ENCODE measurements at regions not wholly inside any gene's neighbourhood (a gene's known extent, or its start where the extent isn't known, plus 50 kb on each side); places are given as distances from the start of the nearest gene placed in this dataset.
"Not testable (repeated sequence)": the region's sequence is repeated elsewhere in the genome, so short reads cannot be mapped to it uniquely, and the experiment has no call there.

- DNase-seq (ENCODE audit: low spot score) = no peak
Observed at GRCh38 chr5:130724658-130725057, 440.4 kb downstream of the HINT1 start.

- peak; percentile 51 for DNase-seq (ENCODE audit: low spot score)
Observed at GRCh38 chr5:130720355-130720754, 444.7 kb downstream of the HINT1 start.

- no peak for DNase-seq (ENCODE audit: low spot score)
Observed at GRCh38 chr5:130715541-130715940, 449.5 kb downstream of the HINT1 start.

GRCh38 chr5:130714200-130714599 lies 450.9 kb downstream of the HINT1 start:
- no peak for DNase-seq (ENCODE audit: low spot score)

GRCh38 chr5:130712324-130712723 lies 452.7 kb downstream of the HINT1 start:
- DNase-seq (ENCODE audit: low spot score) = no peak

GRCh38 chr5:130710596-130710995 lies 454.5 kb downstream of the HINT1 start:
- DNase-seq (ENCODE audit: low spot score) = no peak

GRCh38 chr5:130708754-130709153 lies 456.3 kb downstream of the HINT1 start:
- DNase-seq (ENCODE audit: low spot score) = no peak

- no peak for DNase-seq (ENCODE audit: low spot score)
Observed at GRCh38 chr5:130706696-130707095, 458.4 kb downstream of the HINT1 start.

- no peak for DNase-seq (ENCODE audit: low spot score)
Observed at GRCh38 chr5:130705368-130705767, 459.7 kb downstream of the HINT1 start.

GRCh38 chr5:130693509-130693908 lies 471.5 kb downstream of the HINT1 start:
- DNase-seq (ENCODE audit: low spot score) = no peak

GRCh38 chr5:130692770-130693169 lies 472.3 kb downstream of the HINT1 start:
- no peak for DNase-seq (ENCODE audit: low spot score)

- DNase-seq (ENCODE audit: low spot score) = no peak
Observed at GRCh38 chr5:130689831-130690230, 475.2 kb downstream of the HINT1 start.

GRCh38 chr5:130687085-130687733 lies 477.8 kb downstream of the HINT1 start:
- no peak for DNase-seq (ENCODE audit: low spot score)

- no peak for DNase-seq (ENCODE audit: low spot score)
Observed at GRCh38 chr5:130678637-130679036, 486.4 kb downstream of the HINT1 start.

- no peak for DNase-seq (ENCODE audit: low spot score)
Observed at GRCh38 chr5:130666462-130666861, 498.6 kb downstream of the HINT1 start.

GRCh38 chr5:130652176-130652575 lies 512.9 kb downstream of the HINT1 start:
- DNase-seq (ENCODE audit: low spot score) = no peak

- DNase-seq (ENCODE audit: low spot score) = peak; percentile 11
Observed at GRCh38 chr5:130651440-130651839, 513.6 kb downstream of the HINT1 start.

GRCh38 chr5:130643321-130643720 lies 521.7 kb downstream of the HINT1 start:
- DNase-seq (ENCODE audit: low spot score) = no peak

- no peak for DNase-seq (ENCODE audit: low spot score)
Observed at GRCh38 chr5:130642461-130642860, 522.6 kb downstream of the HINT1 start.

GRCh38 chr5:130627145-130627544 lies 537.9 kb downstream of the HINT1 start:
- no peak for DNase-seq (ENCODE audit: low spot score)

GRCh38 chr5:130624805-130625204 lies 540.3 kb downstream of the HINT1 start:
- DNase-seq (ENCODE audit: low spot score) = no peak

- DNase-seq (ENCODE audit: low spot score) = no peak
Observed at GRCh38 chr5:130616161-130616560, 548.9 kb downstream of the HINT1 start.

- peak; percentile 16 for DNase-seq (ENCODE audit: low spot score)
Observed at GRCh38 chr5:130605234-130605633, 559.8 kb downstream of the HINT1 start.

- not testable (repeated sequence) for DNase-seq (ENCODE audit: low spot score)
Observed at GRCh38 chr5:130596647-130597046, 568.4 kb downstream of the HINT1 start.
